Caco-2 (cell line): ENCODE measurements at regions not wholly inside any gene's neighbourhood (a gene's known extent, or its start where the extent isn't known, plus 50 kb on each side); places are given as distances from the start of the nearest gene placed in this dataset.

Experiments used
- BruUV-seq: library from RNA; stranded (reverse); fragments of 400-500 nt; replicated peaks from 2 replicates; lab custom pipeline; 2021; lab: Mats Ljungman, UMichigan
- CTCF ChIA-PET: fragments of 300-600 bp; sonication (Branson Sonifier 250); formaldehyde crosslinking; loops from one replicate; lab custom pipeline; 2022; ENCODE audit warnings: antibody characterized with exemption; lab: Charles Lee
- POLR2A ChIA-PET: fragments of 300-600 bp; sonication (Branson Sonifier 250); formaldehyde crosslinking; loops from one replicate; lab custom pipeline; 2022; ENCODE audit warnings: antibody characterized with exemption; lab: Charles Lee
- DNase-seq, 2 experiments: peaks; one replicate each; pipeline versions ENCODE4 v3.0.0 to v3.0.0-alpha.2; 2020 to 2022
- H3K27me3 ChIP-seq: replicated peaks from 2 replicates; pipeline ENCODE4 v1.6.0; 2011; ENCODE audit warnings: low read length; ENCODE audit not compliant: control insufficient read depth, insufficient read depth
- H3K36me3 ChIP-seq: 2 replicates; pipeline ENCODE4 v1.5.1; 2011; ENCODE audit warnings: low read length; ENCODE audit not compliant: control insufficient read depth, insufficient read depth
- H3K4me1 ChIP-seq: fragments of 250-450 bp; sonication (Bioruptor Pico); 2 replicates; pipeline ENCODE4 v1.5.1; 2020; ENCODE audit warnings: mild to moderate bottlenecking
- H3K4me3 ChIP-seq: 2 replicates; pipeline ENCODE4 v1.5.1; 2011; ENCODE audit warnings: low read depth, mild to moderate bottlenecking, control low read depth, low read length
- H3K9me3 ChIP-seq: fragments of 250-450 bp; sonication (Bioruptor Pico); 2 replicates; pipeline ENCODE4 v1.5.1; 2020; ENCODE audit warnings: mild to moderate bottlenecking, moderate library complexity
- H3K27ac Mint-ChIP-seq: one replicate; pipeline ENCODE4 v1.8.0; 2022; ENCODE audit warnings: mixed read lengths; ENCODE audit not compliant: unreplicated experiment
- H3K27me3 Mint-ChIP-seq: one replicate; pipeline ENCODE4 v1.8.0; 2022; ENCODE audit warnings: mixed read lengths; ENCODE audit not compliant: insufficient read depth, unreplicated experiment
- H3K36me3 Mint-ChIP-seq: one replicate; pipeline ENCODE4 v1.8.0; 2022; ENCODE audit warnings: mild to moderate bottlenecking, mixed read lengths; ENCODE audit not compliant: insufficient read depth, unreplicated experiment
- H3K4me1 Mint-ChIP-seq: one replicate; pipeline ENCODE4 v1.8.0; 2022; ENCODE audit warnings: low read depth, mixed read lengths; ENCODE audit not compliant: unreplicated experiment
- H3K4me3 Mint-ChIP-seq: one replicate; pipeline ENCODE4 v1.8.0; 2022; ENCODE audit warnings: mild to moderate bottlenecking, moderate library complexity, mixed read lengths; ENCODE audit not compliant: unreplicated experiment
- H3K9me3 Mint-ChIP-seq: one replicate; pipeline ENCODE4 v1.8.0; 2022; ENCODE audit warnings: mixed read lengths; ENCODE audit not compliant: unreplicated experiment
- intact Hi-C: fragments of 100-400 bp; cut with micrococcal nuclease; formaldehyde crosslinking; loops from one replicate; pipeline ENCODE4 v1.10.0; 2022; ENCODE audit not compliant: unreplicated experiment
- TF ChIP-seq, protein P1 (sequence below), 2 experiments: fragments of 200-600 bp in 1 of 2; IDR thresholded peaks; 1 replicate in 1 of 2; 2 replicates in 1 of 2; pipeline versions ENCODE4 v1.5.1 to v1.8.0; 2011 to 2022; ENCODE audit warnings: antibody characterized with exemption in 1 of 2, control low read depth in 1 of 2, inconsistent platforms in 1 of 2, low read depth in 1 of 2, low read length in 1 of 2, mild to moderate bottlenecking in 1 of 2, moderate library complexity in 1 of 2; ENCODE audit not compliant: insufficient read depth in 1 of 2, severe bottlenecking in 1 of 2, unreplicated experiment in 1 of 2

DNA sequence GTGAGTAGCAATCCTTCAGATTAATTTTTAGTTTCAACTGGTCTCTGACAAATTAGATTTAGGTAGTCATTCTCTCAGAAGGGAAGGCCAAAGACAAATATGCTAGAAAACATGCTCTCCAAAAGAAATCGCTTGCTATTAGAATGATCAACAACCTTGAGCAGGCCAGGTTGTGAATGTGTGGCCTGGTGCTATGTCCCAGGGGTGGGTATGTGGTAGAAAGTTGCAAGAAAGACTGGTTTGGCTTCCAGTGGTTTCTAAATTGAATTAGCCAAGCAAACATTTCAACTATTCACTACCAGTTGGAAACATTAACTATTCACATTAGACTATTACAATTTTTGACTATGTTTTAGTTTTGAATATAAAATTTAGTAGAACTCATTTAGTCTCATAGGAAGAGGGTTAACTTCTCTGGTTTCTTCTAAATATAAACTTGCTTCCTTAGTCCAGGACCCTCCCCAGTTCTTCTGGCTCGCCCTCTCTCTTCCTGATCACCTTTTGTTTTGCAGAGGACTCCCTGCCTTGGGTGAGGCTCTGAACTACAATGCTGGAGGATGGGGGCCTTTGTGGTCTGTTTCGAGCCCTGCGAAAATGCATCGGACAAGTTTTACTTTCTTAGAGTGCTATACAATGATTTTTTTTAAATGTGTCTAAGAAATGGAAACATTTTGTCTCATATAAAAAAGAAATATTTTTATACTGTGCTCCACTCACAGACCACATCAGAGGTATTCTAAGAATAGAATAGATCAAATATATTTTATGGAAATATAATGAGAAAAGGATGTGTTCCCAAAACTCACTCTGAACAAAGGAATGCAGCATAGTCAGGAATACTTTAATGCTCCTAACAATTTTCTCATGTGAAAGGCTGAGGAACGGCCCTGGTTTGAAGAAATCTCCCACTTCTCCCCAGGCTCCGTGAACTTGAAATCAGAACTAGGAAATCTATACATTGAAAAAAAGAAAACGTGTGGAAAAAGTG is 375.0 kb upstream of the ZEB2 start:
- Mint-ChIP-seq H3K36me3 (no peaks in the 10 kb centered on the region), H3K4me1 (no peaks in the 10 kb centered on the region), H3K27ac (no peak overlapping the region), H3K27me3 (no peaks in the 10 kb centered on the region), H3K9me3 (no peaks in the 10 kb centered on the region), H3K4me3 (no peak overlapping the region)
- no peak overlapping the region for H3K4me3 ChIP-seq
- no TSS peak for BruUV-seq
- TF ChIP-seq, protein P1, sequence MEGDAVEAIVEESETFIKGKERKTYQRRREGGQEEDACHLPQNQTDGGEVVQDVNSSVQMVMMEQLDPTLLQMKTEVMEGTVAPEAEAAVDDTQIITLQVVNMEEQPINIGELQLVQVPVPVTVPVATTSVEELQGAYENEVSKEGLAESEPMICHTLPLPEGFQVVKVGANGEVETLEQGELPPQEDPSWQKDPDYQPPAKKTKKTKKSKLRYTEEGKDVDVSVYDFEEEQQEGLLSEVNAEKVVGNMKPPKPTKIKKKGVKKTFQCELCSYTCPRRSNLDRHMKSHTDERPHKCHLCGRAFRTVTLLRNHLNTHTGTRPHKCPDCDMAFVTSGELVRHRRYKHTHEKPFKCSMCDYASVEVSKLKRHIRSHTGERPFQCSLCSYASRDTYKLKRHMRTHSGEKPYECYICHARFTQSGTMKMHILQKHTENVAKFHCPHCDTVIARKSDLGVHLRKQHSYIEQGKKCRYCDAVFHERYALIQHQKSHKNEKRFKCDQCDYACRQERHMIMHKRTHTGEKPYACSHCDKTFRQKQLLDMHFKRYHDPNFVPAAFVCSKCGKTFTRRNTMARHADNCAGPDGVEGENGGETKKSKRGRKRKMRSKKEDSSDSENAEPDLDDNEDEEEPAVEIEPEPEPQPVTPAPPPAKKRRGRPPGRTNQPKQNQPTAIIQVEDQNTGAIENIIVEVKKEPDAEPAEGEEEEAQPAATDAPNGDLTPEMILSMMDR (IDR thresholded peaks at IDR 0.05; ENCODE audit: insufficient read depth in 1 of 2, low read depth in 1 of 2, low read length in 1 of 2, severe bottlenecking in 1 of 2, unreplicated experiment in 1 of 2): no peak
- no peaks in the 10 kb centered on the region for H3K27me3 ChIP-seq
- intact Hi-C loops: no loop called here
- no peaks in the 10 kb centered on the region for H3K4me1 ChIP-seq
- H3K9me3 ChIP-seq: no peaks in the 10 kb centered on the region
- ChIA-PET POLR2A (no interaction called here), CTCF (no interaction called here)
- H3K36me3 ChIP-seq: no peaks in the 10 kb centered on the region
- no peak for DNase-seq

GRCh38 chr2:144893464-144893863 is 373.5 kb upstream of the ZEB2 start:
- DNase-seq: no peak
- no peak overlapping the region for H3K4me3 ChIP-seq
- no peak overlapping the region for H3K4me3 Mint-ChIP-seq
- H3K27me3 Mint-ChIP-seq: no peaks in the 10 kb centered on the region
- BruUV-seq: no TSS peak
- CTCF ChIA-PET: no interaction called here
- H3K9me3 Mint-ChIP-seq: no peaks in the 10 kb centered on the region
- no peaks in the 10 kb centered on the region for H3K9me3 ChIP-seq
- no peak overlapping the region for H3K27ac Mint-ChIP-seq
- POLR2A ChIA-PET: no interaction called here
- no peaks in the 10 kb centered on the region for H3K4me1 Mint-ChIP-seq
- H3K36me3 ChIP-seq: no peaks in the 10 kb centered on the region
- H3K36me3 Mint-ChIP-seq: no peaks in the 10 kb centered on the region
- TF ChIP-seq, protein P1 (IDR thresholded peaks at IDR 0.05; ENCODE audit: insufficient read depth in 1 of 2, low read depth in 1 of 2, low read length in 1 of 2, severe bottlenecking in 1 of 2, unreplicated experiment in 1 of 2): no peak
- H3K27me3 ChIP-seq: no peaks in the 10 kb centered on the region
- no peaks in the 10 kb centered on the region for H3K4me1 ChIP-seq
- intact Hi-C loops: no loop called here

DNA sequence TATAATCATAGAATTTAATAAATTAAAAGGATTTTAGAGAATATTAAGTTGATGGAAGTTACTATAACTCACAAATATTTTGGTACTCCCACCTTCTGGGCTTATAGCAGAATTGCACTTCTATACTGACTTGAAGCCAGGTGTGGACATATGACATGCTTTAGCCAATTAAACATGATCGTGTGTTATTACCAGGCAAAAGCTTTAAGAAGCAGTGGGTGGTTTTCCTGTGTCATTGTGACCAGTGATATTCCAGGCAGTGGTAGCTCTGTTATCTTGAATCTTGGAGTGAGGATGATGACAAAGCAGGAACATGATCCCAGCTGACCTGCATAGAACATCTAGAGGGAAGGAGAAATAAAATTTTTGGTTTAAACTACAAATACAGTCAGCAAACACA is 370.9 kb upstream of the ZEB2 start:
- no peaks in the 10 kb centered on the region for H3K9me3 Mint-ChIP-seq
- ChIA-PET CTCF (no interaction called here), POLR2A (no interaction called here)
- H3K4me3 Mint-ChIP-seq: no peak overlapping the region
- H3K27me3 Mint-ChIP-seq: no peaks in the 10 kb centered on the region
- Histone ChIP-seq H3K27me3 (no peaks in the 10 kb centered on the region), H3K9me3 (no peaks in the 10 kb centered on the region), H3K4me1 (no peaks in the 10 kb centered on the region), H3K4me3 (no peak overlapping the region), H3K36me3 (no peaks in the 10 kb centered on the region)
- TF ChIP-seq, protein P1 (IDR thresholded peaks at IDR 0.05; ENCODE audit: insufficient read depth in 1 of 2, low read depth in 1 of 2, low read length in 1 of 2, severe bottlenecking in 1 of 2, unreplicated experiment in 1 of 2): peak in 1 of 2 experiments; percentile 5
- BruUV-seq: no TSS peak
- H3K27ac Mint-ChIP-seq: no peak overlapping the region
- intact Hi-C loops: no loop called here
- no peaks in the 10 kb centered on the region for H3K4me1 Mint-ChIP-seq
- H3K36me3 Mint-ChIP-seq: no peaks in the 10 kb centered on the region
- no peak for DNase-seq
